UCSD-AML1 (cell line): ENCODE measurements at regions not wholly inside any gene's neighbourhood (a gene's known extent, or its start where the extent isn't known, plus 50 kb on each side); places are given as distances from the start of the nearest gene placed in this dataset.

Experiments used
- DNase-seq: peaks from one replicate; lab custom pipeline; 2025; ENCODE audit not compliant: unreplicated experiment; lab: John Stamatoyannopoulos, UW

DNA sequence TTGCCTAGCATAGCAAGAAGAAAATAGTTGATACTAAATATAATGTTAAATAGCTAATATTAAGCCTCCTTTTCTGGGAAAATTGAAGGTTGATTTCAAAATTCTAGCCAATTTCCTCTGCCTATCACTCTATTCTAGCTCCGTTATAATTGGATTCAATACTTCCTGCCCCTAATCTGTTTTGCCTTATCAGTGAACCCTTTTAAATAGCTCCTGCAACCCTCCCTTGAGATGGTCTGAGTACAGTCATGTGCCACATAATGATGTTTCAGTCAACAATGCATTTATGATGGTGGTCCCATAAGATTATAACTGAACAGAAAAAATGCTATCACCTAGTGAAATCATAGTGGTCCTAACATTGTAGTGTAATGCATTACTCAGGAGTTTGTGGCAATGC is 79.7 kb upstream of the PBX1 start:
- DNase-seq = no peak

DNA sequence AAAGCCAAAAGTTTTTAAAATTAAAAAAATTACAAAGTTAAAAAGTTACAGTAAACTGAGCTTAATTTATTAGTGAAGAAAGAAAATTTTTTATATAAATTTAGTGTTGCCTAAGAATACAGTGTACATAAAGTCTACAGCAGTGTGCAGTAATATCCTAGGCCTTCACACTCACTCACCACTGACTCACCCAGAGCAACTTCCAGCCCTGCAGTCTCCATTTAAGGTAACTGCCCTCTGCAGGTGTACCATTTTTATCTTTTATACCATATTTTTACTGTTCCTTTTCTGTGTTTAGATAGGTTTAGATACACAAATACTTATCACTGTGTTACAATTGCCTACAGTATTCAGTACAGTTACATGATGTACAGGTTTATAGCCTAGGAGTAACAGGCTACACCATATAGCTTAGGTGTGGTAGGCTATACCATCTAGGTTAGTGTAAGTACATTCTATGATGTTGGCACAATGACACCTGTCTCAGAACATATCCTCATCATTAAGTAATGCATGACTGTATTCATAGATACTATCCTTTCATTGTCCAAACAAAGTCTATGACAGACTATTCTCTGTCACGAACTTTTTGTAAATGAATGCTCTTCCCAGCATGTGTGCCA is 78.6 kb upstream of the PBX1 start:
- DNase-seq = no peak

DNA sequence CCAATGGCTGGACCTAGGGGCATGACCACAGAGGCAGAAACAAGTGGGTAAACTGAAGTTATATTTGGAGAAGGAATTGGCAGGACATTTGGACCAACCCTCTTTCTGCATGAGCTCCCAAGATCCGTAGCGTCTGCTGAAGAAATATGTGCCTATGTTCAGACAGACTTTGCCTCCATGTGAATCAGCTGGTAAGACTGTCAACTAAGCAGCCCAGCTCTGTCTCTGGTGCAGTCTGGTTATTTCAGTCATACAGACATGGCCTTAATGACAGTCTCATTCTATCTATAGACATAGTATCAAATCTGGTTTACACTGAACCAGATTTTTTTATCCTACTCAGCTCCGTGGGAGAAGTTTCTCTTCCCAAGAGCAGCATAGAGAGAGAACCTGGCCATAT is 63.1 kb upstream of the PBX1 start:
- DNase-seq = no peak

- DNase-seq = no peak
Observed at GRCh38 chr1:164498792-164499191, 60.2 kb upstream of the PBX1 start.

DNA sequence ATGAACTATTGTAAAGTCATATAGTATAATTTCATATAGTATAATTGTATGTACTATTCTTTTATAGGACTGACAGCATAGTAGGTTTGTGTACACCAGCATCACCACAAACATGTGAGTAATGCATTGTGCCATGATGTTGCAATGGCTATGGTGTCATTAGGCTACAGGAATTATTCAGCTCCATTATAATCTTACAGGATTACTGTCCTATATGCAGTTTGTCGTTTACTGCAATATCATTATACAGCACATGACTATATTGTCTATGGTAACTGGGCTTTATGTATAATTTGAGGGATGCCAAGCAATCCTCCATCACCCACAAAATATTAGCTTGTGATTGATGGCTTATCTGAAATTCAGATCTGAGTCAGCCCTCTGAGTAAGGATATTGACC is 54.2 kb upstream of the PBX1 start:
- no peak for DNase-seq
